CD4-positive, alpha-beta T cell treated with Interleukin-4 for 4 hours (primary cell): ENCODE measurements at regions not wholly inside any gene's neighbourhood (a gene's known extent, or its start where the extent isn't known, plus 50 kb on each side); places are given as distances from the start of the nearest gene placed in this dataset.
A peak's percentile ranks its signal among the peaks of the same experiment; 100 is the strongest.

Source experiments
- DNase-seq: peaks from one replicate; pipeline ENCODE4 v3.0.0-alpha.2; 2020

- no peak for DNase-seq
These were observed 53.0 kb upstream of the DUSP10 start for GRCh38 chr1:221794935-221795334.

DNA sequence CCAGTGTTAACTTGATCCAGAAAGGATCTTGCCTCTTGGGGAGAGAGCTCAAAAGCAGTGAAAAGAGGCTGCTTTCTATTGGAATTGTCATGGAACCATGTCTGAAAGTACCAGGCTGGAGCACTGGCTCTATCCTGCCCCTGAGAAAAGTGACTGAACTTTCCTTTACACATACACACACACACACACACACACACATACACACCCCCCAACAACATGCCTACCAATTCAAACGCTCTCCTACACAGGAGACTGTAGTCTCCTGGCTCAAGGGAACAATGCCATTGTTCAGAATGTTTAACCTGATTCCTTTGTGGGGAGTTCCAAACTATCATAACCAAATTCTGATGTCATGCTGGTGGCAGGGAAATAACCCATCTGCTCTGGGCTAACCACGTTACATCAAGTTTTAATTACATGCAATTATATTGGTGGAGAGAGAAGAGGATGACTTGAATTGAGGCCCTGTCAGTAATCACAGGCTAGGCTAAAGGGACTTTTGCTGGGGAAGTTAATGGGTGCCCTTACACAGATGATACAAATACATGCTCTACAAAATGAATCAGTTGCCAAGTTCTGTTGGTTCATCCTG, 52.3 kb upstream of the DUSP10 start:
- peak; percentile 54 for DNase-seq

GRCh38 chr1:221793439-221794078, 51.7 kb upstream of the DUSP10 start:
- peak; percentile 28 for DNase-seq

GRCh38 chr1:221791846-221792245, 50.0 kb upstream of the DUSP10 start:
- no peak for DNase-seq
